Endodermal cell (in vitro differentiated cells): ENCODE measurements at regions not wholly inside any gene's neighbourhood (a gene's known extent, or its start where the extent isn't known, plus 50 kb on each side); places are given as distances from the start of the nearest gene placed in this dataset.
A peak's percentile ranks its signal among the peaks of the same experiment; 100 is the strongest.

ENCODE experiments used
- DNase-seq: peaks from one replicate; pipeline ENCODE4 v3.0.0-alpha.2; 2017
- H3K27ac ChIP-seq: 2 replicates; pipeline ENCODE4 v1.5.1; 2013; ENCODE audit warnings: mild to moderate bottlenecking, low read depth, low read length, moderate library complexity
- H3K27me3 ChIP-seq: 2 replicates; pipeline ENCODE4 v1.6.1; 2013; ENCODE audit warnings: mild to moderate bottlenecking, low read length, moderate library complexity; ENCODE audit not compliant: insufficient read depth, control insufficient read depth, poor library complexity, severe bottlenecking
- H3K36me3 ChIP-seq: 2 replicates; pipeline ENCODE4 v1.7.0; 2013; ENCODE audit warnings: mild to moderate bottlenecking, low read length, moderate library complexity; ENCODE audit not compliant: control insufficient read depth, insufficient read depth
- H3K4me1 ChIP-seq: one replicate; pipeline ENCODE4 v1.7.0; 2013; ENCODE audit warnings: low read length; ENCODE audit not compliant: control insufficient read depth, insufficient read depth
- H3K4me3 ChIP-seq: 2 replicates; pipeline ENCODE4 v1.5.1; 2013; ENCODE audit warnings: mild to moderate bottlenecking, low read length, moderate library complexity
- H3K9ac ChIP-seq: 2 replicates; pipeline ENCODE4 v1.6.1; 2013; ENCODE audit warnings: mild to moderate bottlenecking, low read length, moderate library complexity; ENCODE audit not compliant: poor library complexity, severe bottlenecking; ENCODE audit errors: extremely low read depth
- H3K9me3 ChIP-seq: 2 replicates; pipeline ENCODE4 v1.6.1; 2013; ENCODE audit warnings: mild to moderate bottlenecking, low read length, moderate library complexity; ENCODE audit not compliant: control insufficient read depth
- H3K27ac Mint-ChIP-seq: 2 replicates; pipeline ENCODE4 v1.8.0; 2020; ENCODE audit warnings: mixed read lengths
- H3K27me3 Mint-ChIP-seq: 2 replicates; pipeline ENCODE4 v1.8.0; 2021; ENCODE audit warnings: mild to moderate bottlenecking, mixed read lengths; ENCODE audit not compliant: insufficient read depth
- H3K36me3 Mint-ChIP-seq: 2 replicates; pipeline ENCODE4 v1.8.0; 2020; ENCODE audit warnings: low read depth, mixed read lengths
- H3K4me1 Mint-ChIP-seq: 2 replicates; pipeline ENCODE4 v1.8.0; 2020; ENCODE audit warnings: mixed read lengths
- H3K4me3 Mint-ChIP-seq: 2 replicates; pipeline ENCODE4 v1.8.0; 2020; ENCODE audit warnings: mild to moderate bottlenecking, moderate library complexity, mixed read lengths
- H3K9me3 Mint-ChIP-seq: 2 replicates; pipeline ENCODE4 v1.8.0; 2020; ENCODE audit warnings: mild to moderate bottlenecking, mixed read lengths
- WGBS, 2 experiments: methylation state at CpG; one replicate each; pipeline versions ENCODE4 v1.1.5 to v1.1.7; 2013; ENCODE audit warnings: missing lambda C conversion rate in 2 of 2, mixed read lengths in 1 of 2; ENCODE audit not compliant: insufficient coverage in 1 of 2, insufficient read length in 1 of 2; 5-methylcytosine and 5-hydroxymethylcytosine counted together
- TF ChIP-seq, protein P1 (sequence below): fragments of 200-600 bp; sonication (generic); conservative IDR thresholded peaks from 2 replicates; pipeline ENCODE4 v1.5.0; 2021; ENCODE audit warnings: antibody characterized with exemption, mild to moderate bottlenecking

DNA sequence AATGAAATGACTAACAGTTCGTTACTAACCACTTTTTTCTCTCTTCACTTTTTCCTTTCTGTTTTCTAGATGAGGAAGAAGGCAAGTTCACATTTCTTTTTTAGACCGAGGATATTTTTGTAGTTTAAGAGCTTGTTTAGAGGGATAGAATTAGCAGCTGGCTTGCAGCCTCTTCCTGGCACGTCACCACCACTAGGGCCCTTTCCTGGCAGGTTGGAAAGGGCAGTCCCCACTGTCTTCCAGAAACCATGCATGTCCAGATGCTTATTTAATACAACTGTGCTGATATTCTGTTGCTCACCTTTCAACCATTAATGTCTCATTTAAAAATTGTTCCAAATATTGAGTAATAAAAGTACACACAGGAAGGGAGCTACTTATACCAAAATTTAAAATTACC, 209.5 kb upstream of the PACRGL start:
- H3K9ac ChIP-seq: no peak overlapping the region
- H3K4me3 Mint-ChIP-seq: no peak overlapping the region
- WGBS, 2 experiments: 98% methylated on average over 2 of the region's 3 CpGs; no CpG with 5 or more reads in 1 of the 2 experiments
- no peaks in the 10 kb centered on the region for H3K4me1 Mint-ChIP-seq
- no peak overlapping the region for H3K4me3 ChIP-seq
- H3K27ac ChIP-seq: no peak overlapping the region
- no peaks in the 10 kb centered on the region for H3K27me3 Mint-ChIP-seq
- no peaks in the 10 kb centered on the region for H3K9me3 ChIP-seq
- no peaks in the 10 kb centered on the region for H3K36me3 Mint-ChIP-seq
- no peak overlapping the region for H3K27ac Mint-ChIP-seq
- TF ChIP-seq, protein P1, sequence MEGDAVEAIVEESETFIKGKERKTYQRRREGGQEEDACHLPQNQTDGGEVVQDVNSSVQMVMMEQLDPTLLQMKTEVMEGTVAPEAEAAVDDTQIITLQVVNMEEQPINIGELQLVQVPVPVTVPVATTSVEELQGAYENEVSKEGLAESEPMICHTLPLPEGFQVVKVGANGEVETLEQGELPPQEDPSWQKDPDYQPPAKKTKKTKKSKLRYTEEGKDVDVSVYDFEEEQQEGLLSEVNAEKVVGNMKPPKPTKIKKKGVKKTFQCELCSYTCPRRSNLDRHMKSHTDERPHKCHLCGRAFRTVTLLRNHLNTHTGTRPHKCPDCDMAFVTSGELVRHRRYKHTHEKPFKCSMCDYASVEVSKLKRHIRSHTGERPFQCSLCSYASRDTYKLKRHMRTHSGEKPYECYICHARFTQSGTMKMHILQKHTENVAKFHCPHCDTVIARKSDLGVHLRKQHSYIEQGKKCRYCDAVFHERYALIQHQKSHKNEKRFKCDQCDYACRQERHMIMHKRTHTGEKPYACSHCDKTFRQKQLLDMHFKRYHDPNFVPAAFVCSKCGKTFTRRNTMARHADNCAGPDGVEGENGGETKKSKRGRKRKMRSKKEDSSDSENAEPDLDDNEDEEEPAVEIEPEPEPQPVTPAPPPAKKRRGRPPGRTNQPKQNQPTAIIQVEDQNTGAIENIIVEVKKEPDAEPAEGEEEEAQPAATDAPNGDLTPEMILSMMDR: peak; percentile 66
- H3K36me3 ChIP-seq: no peaks in the 10 kb centered on the region
- peak; percentile 48 for DNase-seq
- H3K9me3 Mint-ChIP-seq: no peaks in the 10 kb centered on the region
- H3K4me1 ChIP-seq: no peaks in the 10 kb centered on the region
- H3K27me3 ChIP-seq: no peaks in the 10 kb centered on the region

DNA sequence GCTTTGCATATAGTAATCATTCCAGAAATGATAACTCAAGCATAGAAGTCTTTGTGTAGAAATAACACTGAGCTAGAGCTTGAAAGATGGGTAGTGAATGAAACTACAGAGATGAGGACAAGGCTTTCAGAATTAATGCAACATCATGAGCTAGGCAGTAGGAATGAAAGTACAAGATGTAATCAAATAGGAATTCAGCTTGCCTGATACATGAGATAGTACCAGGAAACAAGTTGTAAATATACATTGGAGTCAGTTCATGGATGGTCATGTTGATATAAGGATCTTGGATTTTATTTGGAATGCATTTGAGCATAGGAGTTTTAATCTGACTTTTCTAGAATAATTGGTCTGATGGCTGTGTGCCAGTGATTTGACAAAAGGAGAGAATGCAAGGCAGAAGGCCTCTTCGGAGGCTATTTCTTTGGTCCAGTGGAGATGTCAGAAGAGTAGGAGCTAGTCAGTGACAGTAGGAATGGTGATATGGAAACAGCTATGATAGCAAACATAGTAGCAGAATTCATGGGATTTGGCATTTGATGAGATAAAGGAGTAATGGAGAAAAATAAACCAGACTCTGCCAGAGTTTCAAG, 206.4 kb upstream of the PACRGL start:
- Mint-ChIP-seq H3K9me3 (no peaks in the 10 kb centered on the region), H3K27ac (no peak overlapping the region), H3K4me1 (no peaks in the 10 kb centered on the region), H3K27me3 (no peaks in the 10 kb centered on the region), H3K36me3 (no peaks in the 10 kb centered on the region), H3K4me3 (no peak overlapping the region)
- no peak overlapping the region for H3K4me3 ChIP-seq
- TF ChIP-seq, protein P1: no peak
- 92 to 95% methylated on average over 1 of the region's 1 CpG for WGBS, 2 experiments
- no peak overlapping the region for H3K27ac ChIP-seq
- no peaks in the 10 kb centered on the region for H3K27me3 ChIP-seq
- no peaks in the 10 kb centered on the region for H3K4me1 ChIP-seq
- no peaks in the 10 kb centered on the region for H3K9me3 ChIP-seq
- no peaks in the 10 kb centered on the region for H3K36me3 ChIP-seq
- H3K9ac ChIP-seq: no peak overlapping the region
- no peak for DNase-seq

DNA sequence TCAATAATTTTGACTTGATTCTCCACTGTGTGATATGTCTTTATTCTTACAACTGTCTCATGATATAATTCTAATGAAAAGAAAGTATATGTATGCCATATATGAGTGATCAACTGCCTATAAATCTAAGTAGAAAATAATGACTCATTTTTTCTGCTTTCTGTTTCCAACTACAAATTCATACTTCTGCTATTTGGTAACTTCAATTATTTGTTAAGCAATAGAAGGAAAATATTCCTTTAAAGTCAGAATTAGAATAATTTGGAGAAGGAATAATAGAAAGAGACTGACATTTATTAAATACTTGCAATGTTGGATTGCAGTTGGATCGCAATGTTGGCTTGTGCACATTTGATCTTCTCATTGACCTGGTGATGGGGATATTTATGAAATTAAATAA, 204.2 kb upstream of the PACRGL start:
- H3K36me3 Mint-ChIP-seq: no peaks in the 10 kb centered on the region

More for the DNA sequence above, 204.2 kb upstream of the PACRGL start:
- H3K27ac ChIP-seq: no peak overlapping the region
- Mint-ChIP-seq H3K9me3 (no peaks in the 10 kb centered on the region), H3K27ac (no peak overlapping the region), H3K4me1 (no peaks in the 10 kb centered on the region), H3K27me3 (no peaks in the 10 kb centered on the region), H3K4me3 (no peak overlapping the region)
- no peak overlapping the region for H3K4me3 ChIP-seq
- H3K9ac ChIP-seq: no peak overlapping the region
- TF ChIP-seq, protein P1: no peak
- H3K27me3 ChIP-seq: no peaks in the 10 kb centered on the region
- no peaks in the 10 kb centered on the region for H3K9me3 ChIP-seq
- no peaks in the 10 kb centered on the region for H3K36me3 ChIP-seq
- DNase-seq: no peak
- 96 to 100% methylated on average over 1 of the region's 1 CpG for WGBS, 2 experiments
- no peaks in the 10 kb centered on the region for H3K4me1 ChIP-seq
